ENCODE measurements at regions not wholly inside any gene's neighbourhood (a gene's known extent, or its start where the extent isn't known, plus 50 kb on each side); places are given as distances from the start of the nearest gene placed in this dataset.
"Not testable (repeated sequence)": the region's sequence is repeated elsewhere in the genome, so short reads cannot be mapped to it uniquely, and the experiment has no call there.

GRCh38 chr15:79673416-79674123 is 223.2 kb downstream of the MTHFS start:
- DNase-seq, result no peak

GRCh38 chr15:79674124-79674465 is 222.7 kb downstream of the MTHFS start:
- no peak for DNase-seq

- no peak for DNase-seq
These were observed 220.8 kb downstream of the MTHFS start for GRCh38 chr15:79675982-79676381.

GRCh38 chr15:79676621-79677020 is 220.2 kb downstream of the MTHFS start:
- no peak for DNase-seq

- no peak for DNase-seq
These were observed 219.6 kb downstream of the MTHFS start for GRCh38 chr15:79677241-79677640.

- DNase-seq, result no peak
These were observed 218.6 kb downstream of the MTHFS start for GRCh38 chr15:79678032-79678701.

GRCh38 chr15:79680720-79681119 is 216.1 kb downstream of the MTHFS start:
- DNase-seq, result no peak

- DNase-seq, result no peak
These were observed 214.5 kb downstream of the MTHFS start for GRCh38 chr15:79682285-79682684.

GRCh38 chr15:79682851-79683288 is 213.9 kb downstream of the MTHFS start:
- DNase-seq, result no peak

GRCh38 chr15:79689030-79689429 is 207.8 kb downstream of the MTHFS start:
- DNase-seq, result no peak

- DNase-seq, result no peak
These were observed 195.8 kb downstream of the MTHFS start for GRCh38 chr15:79700951-79701480.

GRCh38 chr15:79702621-79703020 is 194.2 kb downstream of the MTHFS start:
- DNase-seq, result no peak

- no peak for DNase-seq
These were observed 175.6 kb downstream of the MTHFS start for GRCh38 chr15:79721256-79721655.

- no peak for DNase-seq
These were observed 172.5 kb downstream of the MTHFS start for GRCh38 chr15:79724312-79724711.

GRCh38 chr15:79724804-79725203 is 172.0 kb downstream of the MTHFS start:
- no peak for DNase-seq

- no peak for DNase-seq
These were observed 167.9 kb downstream of the MTHFS start for GRCh38 chr15:79728867-79729266.

GRCh38 chr15:79736435-79737000 is 160.3 kb downstream of the MTHFS start:
- no peak for DNase-seq

- DNase-seq, result no peak
These were observed 158.7 kb downstream of the MTHFS start for GRCh38 chr15:79738143-79738542.

- no peak for DNase-seq
These were observed 156.3 kb downstream of the MTHFS start for GRCh38 chr15:79740561-79740960.

- no peak for DNase-seq
These were observed 153.8 kb downstream of the MTHFS start for GRCh38 chr15:79743032-79743431.

- DNase-seq, result not testable (repeated sequence)
These were observed 152.3 kb downstream of the MTHFS start for GRCh38 chr15:79744485-79744884.

- DNase-seq, result no peak
These were observed 140.4 kb downstream of the MTHFS start for GRCh38 chr15:79756365-79756764.

- no peak for DNase-seq
These were observed 131.7 kb downstream of the MTHFS start for GRCh38 chr15:79765081-79765480.

GRCh38 chr15:79769069-79769481 is 127.7 kb downstream of the MTHFS start:
- no peak for DNase-seq
